ENCODE measurements at regions not wholly inside any gene's neighbourhood (a gene's known extent, or its start where the extent isn't known, plus 50 kb on each side); places are given as distances from the start of the nearest gene placed in this dataset.

GRCh38 chr1:17916702-17917101 is 161.6 kb downstream of the ACTL8 start:
- H3K27ac ChIP-seq (ENCODE audit: low read depth in 1 of 2, low read length in 2 of 2), result no peak overlapping the region
- no peaks in the 10 kb centered on the region for H4K20me1 ChIP-seq (ENCODE audit: insufficient read depth, low read length)
- no peak for DNase-seq
- H3K4me3 ChIP-seq (replicated peaks in 1 of 3; ENCODE audit: low read depth in 2 of 3, low read length in 3 of 3), result no peak overlapping the region
- H3K27me3 ChIP-seq (ENCODE audit: control insufficient read depth in 2 of 2, insufficient read depth in 2 of 2, low read length in 2 of 2), result peaks cover 0 to 4% of the 10 kb centered on the region in 2 donors
- TF ChIP-seq CTCF (IDR thresholded peaks at IDR 0.05), result no peak
- peaks cover 13 to 18% (median 18%) of the 10 kb centered on the region in 3 donors for H3K27me3 Mint-ChIP-seq (ENCODE audit: low read depth in 3 of 3)
- peaks cover 0 to 1% (median 0%) of the 10 kb centered on the region in 7 donors for H3K9me3 Mint-ChIP-seq
- H2AFZ ChIP-seq (ENCODE audit: insufficient read depth, low read depth, low read length, poor library complexity, severe bottlenecking), result no peak overlapping the region
- no peaks in the 10 kb centered on the region for H3K4me1 Mint-ChIP-seq
- no peaks in the 10 kb centered on the region for H3K4me1 ChIP-seq (ENCODE audit: control insufficient read depth in 1 of 2, insufficient read depth in 2 of 2, low read length in 2 of 2)
- H3K27ac Mint-ChIP-seq, result no peak overlapping the region
- 30% methylated on average over 2 of the region's 3 CpGs for WGBS (ENCODE audit: insufficient coverage)
- intact Hi-C loops (cut with micrococcal nuclease), result no loop called here
- H3K36me3 Mint-ChIP-seq, result no peaks in the 10 kb centered on the region
- no peaks in the 10 kb centered on the region for H3K79me2 ChIP-seq (ENCODE audit: insufficient read depth, low read length)
- no peaks in the 10 kb centered on the region for H3K36me3 ChIP-seq (replicated peaks in 1 of 2; ENCODE audit: control insufficient read depth in 1 of 2, insufficient read depth in 2 of 2, low read length in 2 of 2)
- no peak overlapping the region for H3K4me2 ChIP-seq (replicated peaks; ENCODE audit: extremely low read depth, low read length, poor library complexity, severe bottlenecking)
- no peak overlapping the region for H3K4me3 Mint-ChIP-seq
- no peaks in the 10 kb centered on the region for H3K9me3 ChIP-seq (replicated peaks in 1 of 2; ENCODE audit: control insufficient read depth in 1 of 2, insufficient read depth in 1 of 2, low read length in 2 of 2)
- no peak overlapping the region for H3K9ac ChIP-seq (ENCODE audit: insufficient read depth, low read length, poor library complexity, severe bottlenecking)

GRCh38 chr1:17919525-17920439 is 164.6 kb downstream of the ACTL8 start:
- WGBS (ENCODE audit: insufficient coverage), result 52% methylated on average over 6 of the region's 10 CpGs
- Mint-ChIP-seq H3K9me3 (no peaks in the 10 kb centered on the region), H3K36me3 (no peaks in the 10 kb centered on the region), H3K27me3 (ENCODE audit: low read depth in 3 of 3) (peaks cover 10 to 16% (median 15%) of the 10 kb centered on the region in 3 donors), H3K27ac (no peak overlapping the region), H3K4me3 (no peak overlapping the region), H3K4me1 (no peaks in the 10 kb centered on the region)
- no peaks in the 10 kb centered on the region for H3K79me2 ChIP-seq (ENCODE audit: insufficient read depth, low read length)
- no peaks in the 10 kb centered on the region for H3K9me3 ChIP-seq (replicated peaks in 1 of 2; ENCODE audit: control insufficient read depth in 1 of 2, insufficient read depth in 1 of 2, low read length in 2 of 2)
- H3K36me3 ChIP-seq (replicated peaks in 1 of 2; ENCODE audit: control insufficient read depth in 1 of 2, insufficient read depth in 2 of 2, low read length in 2 of 2), result no peaks in the 10 kb centered on the region
- no peaks in the 10 kb centered on the region for H4K20me1 ChIP-seq (ENCODE audit: insufficient read depth, low read length)
- no peak overlapping the region for H3K27ac ChIP-seq (ENCODE audit: low read depth in 1 of 2, low read length in 2 of 2)
- no peak overlapping the region for H3K4me2 ChIP-seq (replicated peaks; ENCODE audit: extremely low read depth, low read length, poor library complexity, severe bottlenecking)
- intact Hi-C loops (cut with micrococcal nuclease), result no loop called here
- no peak for DNase-seq
- no peaks in the 10 kb centered on the region for H3K4me1 ChIP-seq (ENCODE audit: control insufficient read depth in 1 of 2, insufficient read depth in 2 of 2, low read length in 2 of 2)
- H3K27me3 ChIP-seq (ENCODE audit: control insufficient read depth in 2 of 2, insufficient read depth in 2 of 2, low read length in 2 of 2), result peaks cover 0 to 4% of the 10 kb centered on the region in 2 donors
- no peak overlapping the region for H2AFZ ChIP-seq (ENCODE audit: insufficient read depth, low read depth, low read length, poor library complexity, severe bottlenecking)
- TF ChIP-seq CTCF (IDR thresholded peaks at IDR 0.05), result no peak
- H3K9ac ChIP-seq (ENCODE audit: insufficient read depth, low read length, poor library complexity, severe bottlenecking), result no peak overlapping the region
- H3K4me3 ChIP-seq (replicated peaks in 1 of 3; ENCODE audit: low read depth in 2 of 3, low read length in 3 of 3), result no peak overlapping the region

Data from CD14-positive monocyte (primary cell).